GM12891 (cell line): ENCODE measurements at regions not wholly inside any gene's neighbourhood (a gene's known extent, or its start where the extent isn't known, plus 50 kb on each side); places are given as distances from the start of the nearest gene placed in this dataset.

Experiments used
- PAX5 ChIP-seq: IDR thresholded peaks from 2 replicates; pipeline ENCODE4 v1.6.1; 2011; ENCODE audit warnings: low read length, moderate library complexity, mild to moderate bottlenecking; ENCODE audit not compliant: insufficient read depth, severe bottlenecking
- POLR2A ChIP-seq: IDR thresholded peaks from 2 replicates; pipeline ENCODE4 v1.6.1; 2011; ENCODE audit warnings: low read depth, low read length, control low read depth
- POLR2AphosphoS5 ChIP-seq: IDR thresholded peaks from 2 replicates; pipeline ENCODE4 v1.6.1; 2011; ENCODE audit warnings: low read depth, low read length, control low read depth
- POU2F2 ChIP-seq: IDR thresholded peaks from 2 replicates; pipeline ENCODE4 v1.6.1; 2011; ENCODE audit warnings: low read depth, mild to moderate bottlenecking, control low read depth, low read length, moderate library complexity
- SPI1 ChIP-seq: IDR thresholded peaks from 2 replicates; pipeline ENCODE4 v1.6.1; 2011; ENCODE audit warnings: low read depth, low read length, control low read depth
- TAF1 ChIP-seq: IDR thresholded peaks from 2 replicates; pipeline ENCODE4 v1.6.1; 2011; ENCODE audit warnings: low read depth, low read length, control low read depth

GRCh38 chr10:28480628-28480965, 52.3 kb upstream of the WAC start:
- TF ChIP-seq POLR2AphosphoS5: no peak
- no peak for TF ChIP-seq SPI1
- TF ChIP-seq POLR2A: no peak
- TF ChIP-seq TAF1: no peak
- TF ChIP-seq POU2F2: no peak
- no peak for TF ChIP-seq PAX5
